Epithelial cell of proximal tubule (primary cell): ENCODE measurements at regions not wholly inside any gene's neighbourhood (a gene's known extent, or its start where the extent isn't known, plus 50 kb on each side); places are given as distances from the start of the nearest gene placed in this dataset.

ENCODE experiments used
- DNase-seq: peaks from one replicate; pipeline ENCODE4 v3.0.0-alpha.2; 2011; ENCODE audit warnings: low read depth
- H3K4me3 ChIP-seq: 2 replicates; pipeline ENCODE4 v1.5.1; 2011; ENCODE audit warnings: low read depth, mild to moderate bottlenecking, low read length
- TF ChIP-seq, protein P1 (sequence below): conservative IDR thresholded peaks from 2 replicates; pipeline ENCODE4 v1.5.1; 2012; ENCODE audit warnings: low read depth, mild to moderate bottlenecking, low read length

DNA sequence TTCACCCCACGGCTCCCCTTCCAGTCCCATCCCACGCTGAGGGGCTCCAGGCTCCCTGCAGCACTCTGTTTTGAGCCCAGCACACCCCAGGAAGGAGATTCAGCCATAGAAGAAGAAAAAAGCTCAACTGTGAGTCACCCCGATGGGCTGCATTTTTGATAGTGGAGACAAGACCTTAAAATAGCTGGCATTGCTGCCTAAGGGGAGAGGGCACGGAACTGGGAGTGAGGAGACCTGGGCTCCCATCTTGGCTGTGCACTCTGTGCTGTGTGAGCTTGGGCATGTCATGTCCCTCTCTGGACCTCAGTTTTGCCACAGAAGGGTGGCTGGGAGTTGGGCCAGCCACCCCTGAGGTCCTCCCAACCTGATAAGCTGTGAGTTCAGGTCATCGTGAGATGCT, 57.2 kb upstream of the SMAD6 start:
- no peak for DNase-seq
- TF ChIP-seq, protein P1, sequence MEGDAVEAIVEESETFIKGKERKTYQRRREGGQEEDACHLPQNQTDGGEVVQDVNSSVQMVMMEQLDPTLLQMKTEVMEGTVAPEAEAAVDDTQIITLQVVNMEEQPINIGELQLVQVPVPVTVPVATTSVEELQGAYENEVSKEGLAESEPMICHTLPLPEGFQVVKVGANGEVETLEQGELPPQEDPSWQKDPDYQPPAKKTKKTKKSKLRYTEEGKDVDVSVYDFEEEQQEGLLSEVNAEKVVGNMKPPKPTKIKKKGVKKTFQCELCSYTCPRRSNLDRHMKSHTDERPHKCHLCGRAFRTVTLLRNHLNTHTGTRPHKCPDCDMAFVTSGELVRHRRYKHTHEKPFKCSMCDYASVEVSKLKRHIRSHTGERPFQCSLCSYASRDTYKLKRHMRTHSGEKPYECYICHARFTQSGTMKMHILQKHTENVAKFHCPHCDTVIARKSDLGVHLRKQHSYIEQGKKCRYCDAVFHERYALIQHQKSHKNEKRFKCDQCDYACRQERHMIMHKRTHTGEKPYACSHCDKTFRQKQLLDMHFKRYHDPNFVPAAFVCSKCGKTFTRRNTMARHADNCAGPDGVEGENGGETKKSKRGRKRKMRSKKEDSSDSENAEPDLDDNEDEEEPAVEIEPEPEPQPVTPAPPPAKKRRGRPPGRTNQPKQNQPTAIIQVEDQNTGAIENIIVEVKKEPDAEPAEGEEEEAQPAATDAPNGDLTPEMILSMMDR = no peak
- H3K4me3 ChIP-seq = no peak overlapping the region

DNA sequence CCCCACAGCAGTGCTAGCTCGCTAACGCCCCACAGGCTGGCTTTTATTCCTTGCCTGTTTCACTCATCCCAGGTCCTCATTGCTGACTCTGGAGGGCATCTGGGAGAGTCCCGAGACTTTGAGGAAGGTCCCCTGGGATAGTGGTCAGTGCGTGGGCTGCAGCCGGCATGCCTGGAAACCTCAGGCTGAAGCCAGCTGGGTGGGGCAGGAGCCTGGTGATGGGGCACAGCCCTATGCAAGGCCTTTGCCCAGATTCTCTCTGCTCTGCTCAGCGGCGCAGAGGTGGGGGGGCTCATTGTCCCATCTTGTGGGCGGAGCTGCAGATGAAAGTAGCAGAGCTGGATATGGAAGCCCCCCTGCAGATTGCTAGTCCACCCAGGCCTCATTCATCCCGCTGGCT, 55.7 kb upstream of the SMAD6 start:
- TF ChIP-seq, protein P1 = no peak
- H3K4me3 ChIP-seq = no peak overlapping the region
- no peak for DNase-seq

DNA sequence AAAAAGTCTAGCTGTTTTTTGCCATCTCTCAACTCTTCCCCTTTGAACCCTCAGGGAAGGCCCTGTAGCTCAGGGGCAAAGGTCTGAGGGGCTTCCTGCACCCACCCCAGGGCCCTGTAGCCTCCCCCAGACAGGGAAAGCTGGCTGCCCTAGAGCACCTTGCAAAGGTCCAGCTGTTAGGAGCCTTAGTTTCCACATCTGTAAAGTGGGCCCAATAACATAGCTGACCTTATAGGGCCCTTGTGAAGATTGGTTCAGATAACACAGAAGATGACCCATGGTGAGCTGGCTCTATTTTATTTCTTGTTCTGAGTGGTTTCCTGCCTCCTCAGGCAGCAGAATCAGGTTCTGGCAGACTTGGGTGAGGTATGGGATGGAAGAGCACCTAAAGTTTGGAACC, 55.2 kb upstream of the SMAD6 start:
- H3K4me3 ChIP-seq = no peak overlapping the region
- TF ChIP-seq, protein P1 = no peak
- no peak for DNase-seq

DNA sequence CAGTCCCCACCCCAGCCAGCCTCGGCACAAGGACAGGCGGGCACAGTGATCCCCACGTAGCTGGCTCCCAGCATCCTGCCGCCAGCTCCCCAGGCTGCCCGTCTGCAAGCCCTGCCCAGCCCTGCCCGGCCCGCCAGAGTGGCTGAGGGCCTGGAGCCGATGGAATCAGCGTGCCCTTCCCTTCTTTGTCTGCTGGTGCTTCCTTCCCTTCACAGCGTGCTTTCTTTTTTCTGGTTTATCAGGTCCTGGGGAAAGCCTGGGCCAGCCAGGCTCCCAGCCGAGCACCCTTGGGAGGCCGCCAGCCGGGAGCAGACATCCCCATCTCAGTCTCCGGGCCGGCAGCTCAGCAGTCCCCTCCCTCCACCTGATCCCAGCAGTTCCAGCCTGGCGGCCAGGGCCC, 54.7 kb upstream of the SMAD6 start:
- DNase-seq = no peak
- TF ChIP-seq, protein P1 = no peak
- H3K4me3 ChIP-seq = no peak overlapping the region

DNA sequence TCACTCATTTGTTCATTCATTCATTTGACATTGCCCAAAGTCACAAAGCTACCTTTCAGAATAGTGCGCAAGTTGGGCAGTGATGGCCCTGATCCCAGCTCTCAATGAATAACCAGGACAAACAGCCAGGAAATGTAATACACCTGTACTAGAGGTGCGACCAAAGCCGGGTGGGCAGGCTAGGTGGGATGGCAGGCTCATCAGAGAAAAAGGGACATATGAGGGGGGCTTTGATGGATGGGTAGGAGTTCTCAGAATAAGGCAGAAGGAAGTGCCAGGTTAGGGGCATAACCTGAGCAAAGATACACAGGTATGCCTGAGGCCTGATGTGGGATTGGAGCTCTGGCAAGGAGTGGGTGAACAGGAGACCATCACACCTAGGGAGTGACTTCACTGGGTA, 53.4 kb upstream of the SMAD6 start:
- H3K4me3 ChIP-seq = no peak overlapping the region
- TF ChIP-seq, protein P1 = no peak
- DNase-seq = no peak

DNA sequence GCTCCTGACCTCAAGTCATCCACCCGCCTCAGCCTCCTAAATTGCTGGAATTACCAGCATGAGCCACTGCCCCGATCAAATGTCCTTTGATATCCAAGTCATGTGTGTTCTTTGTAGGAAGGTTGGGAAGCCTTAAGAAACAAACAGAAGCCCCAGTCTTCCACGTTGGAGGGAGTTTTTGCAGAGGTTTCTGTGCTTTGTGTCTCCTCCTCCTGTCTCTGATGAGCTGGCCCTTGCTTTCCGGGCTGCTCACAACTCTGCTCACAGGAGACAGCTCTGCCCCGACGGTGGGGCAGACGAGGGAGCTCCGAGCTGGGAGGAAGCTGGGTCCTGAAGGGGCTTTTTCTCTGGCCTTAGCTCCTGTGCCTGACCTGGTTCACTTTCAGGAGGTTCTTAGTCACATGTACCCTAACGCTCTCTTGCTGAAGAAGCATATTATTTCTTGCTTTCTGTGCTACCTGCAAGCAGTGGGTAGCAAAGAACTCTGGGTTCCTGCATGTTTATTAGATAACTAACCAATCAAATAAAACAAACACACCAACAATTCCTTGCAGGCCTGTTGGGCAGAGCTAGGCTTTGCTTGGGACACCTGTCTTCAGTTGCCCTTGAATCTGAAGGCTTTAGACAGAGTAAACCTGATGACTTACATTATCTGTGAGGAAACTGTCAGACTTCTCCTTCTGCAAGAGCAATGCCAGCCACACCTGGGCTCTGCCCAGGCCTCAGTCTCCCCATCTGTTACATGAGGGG, 52.6 kb upstream of the SMAD6 start:
- no peak overlapping the region for H3K4me3 ChIP-seq
- TF ChIP-seq, protein P1 = no peak
- no peak for DNase-seq

DNA sequence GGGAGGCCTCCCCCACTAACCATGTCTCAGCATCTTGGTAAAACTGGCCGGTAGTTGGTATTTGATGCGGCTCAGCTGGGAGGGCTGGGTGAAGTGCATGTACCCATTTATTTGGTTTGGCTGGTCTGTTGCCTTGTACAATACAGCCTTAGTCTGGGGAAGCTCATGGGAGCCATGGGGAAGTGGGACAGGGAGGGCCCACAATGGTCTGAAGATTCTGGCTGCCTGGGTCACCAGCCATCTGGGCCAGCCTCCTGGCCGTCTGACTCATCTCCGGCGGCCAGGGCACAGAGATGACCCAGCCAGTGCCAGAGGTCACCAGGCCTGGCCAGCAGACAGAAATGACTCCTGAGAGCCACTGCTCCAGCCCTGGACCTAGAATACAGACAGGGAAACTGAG, 51.6 kb upstream of the SMAD6 start:
- TF ChIP-seq, protein P1 = no peak
- no peak overlapping the region for H3K4me3 ChIP-seq
- DNase-seq = no peak
